Naive B cell (primary cell): ENCODE measurements at regions not wholly inside any gene's neighbourhood (a gene's known extent, or its start where the extent isn't known, plus 50 kb on each side); places are given as distances from the start of the nearest gene placed in this dataset.
A peak's percentile ranks its signal among the peaks of the same experiment; 100 is the strongest.
"Not testable (repeated sequence)": the region's sequence is repeated elsewhere in the genome, so short reads cannot be mapped to it uniquely, and the experiment has no call there.

ENCODE experiments used
- ATAC-seq, 2 donors: fragments of 150-1000 bp; cut with Tn5 transposase; 2 replicates each; pipeline ENCODE4 v1.10.0; 2021; ENCODE audit warnings: low read depth in 2 of 2, mild to moderate bottlenecking in 2 of 2, moderate library complexity in 2 of 2
- DNase-seq: peaks from one replicate; pipeline ENCODE4 v3.0.0; 2022
- H3K27ac Mint-ChIP-seq, 6 donors: one replicate each; pipeline ENCODE4 v1.8.0; 2020 to 2022; ENCODE audit warnings: mild to moderate bottlenecking in 6 of 6, mixed read lengths in 6 of 6, moderate library complexity in 5 of 6, inconsistent platforms in 2 of 6
- H3K27me3 Mint-ChIP-seq, 3 donors: one replicate each; pipeline ENCODE4 v1.8.0; 2021 to 2022; ENCODE audit warnings: mixed read lengths in 3 of 3, mild to moderate bottlenecking in 1 of 3
- H3K36me3 Mint-ChIP-seq, 2 donors: one replicate each; pipeline ENCODE4 v1.8.0; 2020 to 2022; ENCODE audit warnings: mixed read lengths in 2 of 2, inconsistent platforms in 1 of 2, mild to moderate bottlenecking in 1 of 2
- H3K4me1 Mint-ChIP-seq, 3 donors: one replicate each; pipeline ENCODE4 v1.8.0; 2020 to 2022; ENCODE audit warnings: mixed read lengths in 3 of 3, inconsistent platforms in 1 of 3, mild to moderate bottlenecking in 1 of 3, moderate library complexity in 1 of 3
- H3K4me3 Mint-ChIP-seq, 8 donors: one replicate each; pipeline ENCODE4 v1.8.0; 2020 to 2022; ENCODE audit warnings: mild to moderate bottlenecking in 8 of 8, mixed read lengths in 8 of 8, moderate library complexity in 8 of 8, inconsistent platforms in 2 of 8
- H3K9me3 Mint-ChIP-seq, 7 donors: one replicate each; pipeline ENCODE4 v1.8.0; 2020 to 2022; ENCODE audit warnings: mixed read lengths in 7 of 7, mild to moderate bottlenecking in 5 of 7, inconsistent platforms in 2 of 7, moderate library complexity in 1 of 7

DNA sequence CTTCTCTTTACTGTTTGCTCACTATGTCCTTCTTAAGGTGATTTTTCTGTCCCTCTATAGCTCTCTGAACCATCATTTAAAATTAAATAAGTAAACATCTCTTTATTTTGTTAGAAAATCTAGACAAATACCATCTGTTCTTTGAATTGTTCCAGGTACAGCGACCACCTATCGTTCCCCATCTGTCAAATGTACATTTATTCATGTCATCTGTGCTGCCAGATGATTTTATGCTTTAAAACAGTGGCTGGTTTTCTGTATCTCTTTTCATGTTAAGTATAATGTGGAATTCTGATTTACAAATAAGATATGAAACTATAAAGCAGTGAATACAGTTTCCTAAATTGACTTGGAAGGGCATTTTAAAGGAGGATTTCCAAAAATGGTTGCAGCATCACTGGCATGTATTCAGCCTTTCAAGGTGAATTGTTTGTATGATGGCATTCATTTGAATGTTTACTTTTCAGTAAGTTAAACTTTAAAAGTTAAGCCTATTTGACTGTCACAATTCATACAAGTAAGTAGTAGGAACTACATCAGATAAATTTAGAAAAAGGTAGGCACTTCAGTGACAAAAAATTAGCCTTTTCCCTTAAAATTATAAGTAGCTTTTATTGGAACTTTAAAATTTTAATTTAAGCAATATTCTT lies 92.6 kb upstream of the CLVS2 start:
- Mint-ChIP-seq H3K36me3 (no peaks in the 10 kb centered on the region), H3K9me3 (peaks cover 0 to 9% (median 1%) of the 10 kb centered on the region in 7 donors), H3K4me1 (no peaks in the 10 kb centered on the region), H3K27ac (no peak overlapping the region), H3K4me3 (no peak overlapping the region), H3K27me3 (no peaks in the 10 kb centered on the region)
- DNase-seq (no peak), ATAC-seq (no peak)

DNA sequence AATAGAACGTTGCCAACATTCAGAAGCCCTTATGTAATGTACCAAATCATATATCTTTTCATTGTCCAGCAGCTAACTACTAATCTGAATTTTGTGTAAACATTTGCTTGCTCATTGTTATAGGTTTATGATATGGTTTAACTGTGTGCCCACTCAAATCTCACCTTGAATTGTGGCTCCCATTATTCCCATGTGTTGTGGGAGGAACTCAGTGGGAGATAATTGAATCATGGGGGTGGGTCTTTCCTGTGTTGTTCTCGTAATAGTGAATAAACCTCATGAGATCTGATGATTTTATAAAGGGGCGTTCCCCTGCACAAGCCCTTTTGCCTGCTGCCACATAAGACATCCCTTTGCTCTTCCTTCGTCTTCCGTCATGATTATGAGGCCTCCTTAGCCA lies 91.9 kb upstream of the CLVS2 start:
- H3K27ac Mint-ChIP-seq, result no peak overlapping the region
- no peak for DNase-seq
- H3K9me3 Mint-ChIP-seq, result peaks cover 0 to 9% (median 2%) of the 10 kb centered on the region in 7 donors
- H3K4me1 Mint-ChIP-seq, result no peaks in the 10 kb centered on the region
- no peak overlapping the region for H3K4me3 Mint-ChIP-seq
- ATAC-seq, result no peak
- H3K36me3 Mint-ChIP-seq, result no peaks in the 10 kb centered on the region
- no peaks in the 10 kb centered on the region for H3K27me3 Mint-ChIP-seq

DNA sequence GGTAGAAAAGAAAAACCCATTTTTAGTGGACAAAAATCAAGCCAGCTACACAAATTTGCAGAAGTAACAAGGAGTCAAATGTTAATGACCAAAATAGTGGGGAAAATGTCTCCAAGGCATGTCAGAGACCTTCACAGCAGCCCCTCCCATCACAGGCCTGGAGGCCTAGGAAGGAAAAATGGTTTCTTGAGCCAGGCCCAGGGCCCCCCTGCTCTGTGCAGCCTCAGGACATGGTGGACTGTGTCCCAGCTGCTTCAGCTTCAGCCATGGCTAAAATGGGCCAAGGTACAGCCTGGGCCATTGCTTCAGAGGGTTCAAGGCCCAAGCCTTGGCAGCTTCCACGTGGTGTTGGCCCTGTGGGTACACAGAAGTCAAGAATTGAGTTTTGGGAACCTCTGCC lies 82.5 kb upstream of the CLVS2 start:
- no peak overlapping the region for H3K27ac Mint-ChIP-seq
- no peak for DNase-seq
- no peaks in the 10 kb centered on the region for H3K36me3 Mint-ChIP-seq

DNA sequence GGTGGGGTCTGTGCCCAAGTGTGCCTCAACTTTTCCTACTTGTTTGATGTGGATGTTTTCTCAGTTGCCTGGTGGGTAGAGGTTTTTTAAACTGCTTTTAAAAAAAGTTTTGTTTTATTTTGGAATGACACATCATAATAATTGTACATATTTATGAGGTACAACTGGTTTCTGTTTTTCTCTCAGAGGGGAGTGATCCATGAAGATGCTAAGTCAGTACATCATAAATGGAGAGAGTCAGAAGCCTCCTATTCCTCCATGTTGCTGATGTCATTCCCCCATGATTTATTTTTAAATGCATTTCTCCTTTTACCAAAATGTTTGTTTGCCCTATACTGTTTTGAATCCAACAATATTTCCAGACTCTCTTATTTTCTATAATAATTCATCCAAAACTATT lies 77.3 kb upstream of the CLVS2 start:
- ATAC-seq, result no peak
- Mint-ChIP-seq H3K36me3 (no peaks in the 10 kb centered on the region), H3K9me3 (peaks cover 12 to 28% (median 16%) of the 10 kb centered on the region in 7 donors), H3K27ac (no peak overlapping the region), H3K27me3 (no peaks in the 10 kb centered on the region), H3K4me1 (no peaks in the 10 kb centered on the region), H3K4me3 (no peak overlapping the region)
- DNase-seq, result no peak

More for the DNA sequence above, 82.5 kb upstream of the CLVS2 start:
- Mint-ChIP-seq H3K27me3 (no peaks in the 10 kb centered on the region), H3K4me3 (no peak overlapping the region), H3K9me3 (peaks cover 14 to 40% (median 18%) of the 10 kb centered on the region in 7 donors), H3K4me1 (no peaks in the 10 kb centered on the region)
- ATAC-seq, result no peak

DNA sequence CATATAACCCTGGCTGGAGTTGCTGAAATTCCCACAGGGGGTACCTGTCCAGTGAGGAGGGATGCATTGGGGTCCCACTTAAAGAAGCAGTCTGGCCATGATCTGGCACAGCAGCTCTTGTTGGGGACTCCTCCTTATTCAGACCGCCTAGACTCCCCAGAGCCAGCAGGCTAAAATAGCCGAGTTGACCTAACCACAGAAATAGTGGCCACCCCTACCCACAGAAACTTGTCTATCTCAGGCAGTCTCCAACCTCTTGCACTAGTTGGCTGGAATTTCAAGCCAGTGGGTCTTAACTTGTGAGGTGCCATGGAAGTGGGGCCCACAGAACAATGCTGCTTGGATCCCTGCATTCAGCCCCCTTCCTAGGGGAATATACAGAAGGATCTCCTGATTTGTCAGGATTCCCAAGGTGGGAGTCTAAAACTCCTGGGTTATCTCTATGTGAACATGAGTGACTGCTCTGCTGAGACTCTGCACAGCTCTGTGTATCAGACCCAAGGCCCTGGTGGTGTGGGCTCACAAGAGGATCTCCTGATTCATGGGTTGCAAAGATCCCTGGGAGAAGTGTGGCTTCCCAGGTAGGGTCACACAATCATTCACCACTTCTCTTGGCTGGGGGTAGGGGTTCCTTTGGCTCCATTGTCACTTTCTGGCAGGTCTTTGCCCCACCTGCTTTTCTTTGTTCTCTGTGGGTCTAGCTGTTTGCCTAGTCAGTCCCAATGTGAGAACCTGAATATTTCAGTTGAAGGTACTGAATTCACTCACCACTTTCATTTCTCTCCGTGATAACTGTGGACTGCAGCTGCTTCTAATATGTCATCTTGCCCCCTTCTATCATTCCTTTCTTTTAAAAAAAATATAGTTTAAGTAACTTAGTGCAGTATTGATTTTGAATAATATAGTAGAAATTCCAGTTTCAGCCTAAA lies 65.5 kb upstream of the CLVS2 start:
- ATAC-seq (no peak), DNase-seq (no peak)
- Mint-ChIP-seq H3K27ac (no peak overlapping the region), H3K9me3 (peaks cover 3 to 21% (median 6%) of the 10 kb centered on the region in 7 donors), H3K27me3 (no peaks in the 10 kb centered on the region), H3K4me3 (peak overlapping the region in 1 of 8 donors; percentile 34), H3K4me1 (no peaks in the 10 kb centered on the region), H3K36me3 (no peaks in the 10 kb centered on the region)

DNA sequence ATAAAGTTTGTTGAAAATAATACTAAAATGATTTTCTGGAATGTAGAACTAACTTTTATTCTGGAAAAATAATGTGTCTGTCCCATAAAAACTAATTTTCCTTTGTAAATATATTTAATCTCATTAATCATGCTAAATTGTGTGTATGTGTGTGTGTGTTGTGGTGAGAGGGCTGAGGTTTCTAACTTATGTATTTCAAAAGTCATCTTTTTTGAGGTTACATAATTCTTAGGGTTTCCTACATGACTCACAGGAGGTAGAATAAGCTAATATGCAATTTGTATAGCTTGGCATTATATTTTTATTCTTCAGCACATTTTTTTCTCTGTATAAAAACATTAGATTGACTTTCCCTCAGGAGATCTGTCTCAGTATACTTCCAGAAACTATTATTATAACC lies 64.1 kb upstream of the CLVS2 start:
- peaks cover 2 to 18% (median 4%) of the 10 kb centered on the region in 7 donors for H3K9me3 Mint-ChIP-seq
- no peaks in the 10 kb centered on the region for H3K27me3 Mint-ChIP-seq
- no peak for ATAC-seq
- H3K36me3 Mint-ChIP-seq, result no peaks in the 10 kb centered on the region
- no peak for DNase-seq
- no peak overlapping the region for H3K4me3 Mint-ChIP-seq
- H3K27ac Mint-ChIP-seq, result no peak overlapping the region
- H3K4me1 Mint-ChIP-seq, result no peaks in the 10 kb centered on the region

DNA sequence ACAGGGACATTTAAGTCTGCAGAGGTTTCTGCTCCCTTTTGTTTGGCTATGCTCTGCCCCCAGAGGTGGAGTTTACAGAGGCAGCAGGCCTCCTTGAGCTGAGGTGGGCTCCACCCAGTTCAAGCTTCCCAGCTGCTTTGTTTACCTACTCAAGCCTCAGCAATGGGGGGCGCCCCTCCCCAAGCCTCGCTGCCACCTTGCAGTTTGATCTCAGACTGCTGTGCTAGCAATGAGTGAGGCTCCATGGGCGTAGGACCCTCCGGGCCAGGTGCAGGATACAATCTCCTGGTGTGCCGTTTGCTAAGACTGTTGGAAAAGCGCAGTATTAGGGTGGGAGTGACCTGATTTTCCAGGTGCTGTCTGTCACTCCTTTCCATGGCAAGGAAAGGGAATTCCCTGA lies 51.1 kb upstream of the CLVS2 start:
- ATAC-seq, H3K27ac Mint-ChIP-seq, H3K4me3 Mint-ChIP-seq, H3K4me1 Mint-ChIP-seq, DNase-seq, H3K9me3 Mint-ChIP-seq, H3K36me3 Mint-ChIP-seq, H3K27me3 Mint-ChIP-seq: not testable (repeated sequence)
